HTR-8/SVneo (cell line): ENCODE measurements at regions not wholly inside any gene's neighbourhood (a gene's known extent, or its start where the extent isn't known, plus 50 kb on each side); places are given as distances from the start of the nearest gene placed in this dataset.

Source experiments
- DNase-seq: peaks from one replicate; pipeline ENCODE4 v3.0.0; 2011; ENCODE audit warnings: low spot score, mixed read lengths; ENCODE audit not compliant: insufficient read length
- FAIRE-seq: peaks from 2 replicates; lab custom pipeline; 2011; peaks lifted over from hg19 to GRCh38; lab: Jason Lieb, UNC

GRCh38 chr11:91792779-91793262 is 431.8 kb upstream of the FAT3 start:
- FAIRE-seq (no peak), DNase-seq (no peak)

DNA sequence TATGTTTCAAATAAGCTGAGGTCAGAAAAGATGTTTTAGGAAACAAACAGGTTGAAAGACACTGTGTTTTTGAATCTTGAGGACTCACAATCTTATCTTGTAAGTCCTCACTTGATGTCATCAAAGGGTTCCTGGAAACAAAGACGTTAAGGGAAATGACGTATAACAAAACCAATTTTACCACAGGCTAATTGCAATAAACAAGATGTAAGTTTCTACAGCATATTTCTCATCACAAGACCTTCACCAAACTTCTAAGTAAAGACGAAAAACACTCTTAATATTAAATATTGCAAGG is 433.5 kb upstream of the FAT3 start:
- FAIRE-seq (no peak), DNase-seq (no peak)

GRCh38 chr11:91790346-91791170 is 434.1 kb upstream of the FAT3 start:
- FAIRE-seq = no peak

GRCh38 chr11:91788764-91789163 is 435.9 kb upstream of the FAT3 start:
- DNase-seq (no peak), FAIRE-seq (no peak)

More at GRCh38 chr11:91790346-91791170, 434.1 kb upstream of the FAT3 start:
- DNase-seq = no peak

DNA sequence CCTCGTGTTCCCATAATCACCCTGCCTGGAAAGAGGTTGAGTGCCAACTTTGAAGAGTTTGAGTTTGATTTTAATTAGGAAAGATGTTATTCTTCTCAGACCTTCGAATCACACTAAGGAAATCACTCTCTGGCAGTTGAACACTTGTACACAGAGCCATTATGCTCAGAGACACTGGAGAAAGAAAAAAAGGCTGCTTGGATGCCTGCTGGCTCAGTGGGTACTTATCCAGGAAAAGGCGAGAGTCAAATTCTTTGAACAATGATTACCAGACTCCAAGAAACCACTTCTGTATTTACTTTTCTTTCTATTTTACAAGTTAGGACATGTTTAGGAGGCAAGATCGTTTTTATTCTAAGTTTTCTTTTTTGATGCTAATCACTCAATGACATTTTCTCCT is 438.5 kb upstream of the FAT3 start:
- DNase-seq (no peak), FAIRE-seq (no peak)

DNA sequence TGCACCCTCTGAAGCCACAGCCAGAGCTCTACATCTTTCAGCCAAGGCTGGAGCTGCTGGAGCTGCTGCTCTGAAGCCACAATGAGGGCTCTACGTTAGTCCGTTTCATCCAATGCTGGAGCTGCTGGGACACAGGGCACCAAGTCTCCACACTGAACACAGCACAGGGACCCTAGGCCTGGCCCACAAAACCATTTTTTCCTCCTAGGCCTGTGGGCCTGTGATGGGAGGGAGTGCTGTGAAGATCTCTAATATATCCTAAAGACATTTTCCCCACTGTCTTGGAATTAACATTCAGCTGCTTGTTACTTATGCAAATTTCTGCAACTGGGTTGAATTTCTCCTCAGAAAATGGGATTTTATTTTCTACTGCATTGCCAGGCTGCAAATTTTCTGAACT is 441.4 kb upstream of the FAT3 start:
- DNase-seq (no peak), FAIRE-seq (no peak)

DNA sequence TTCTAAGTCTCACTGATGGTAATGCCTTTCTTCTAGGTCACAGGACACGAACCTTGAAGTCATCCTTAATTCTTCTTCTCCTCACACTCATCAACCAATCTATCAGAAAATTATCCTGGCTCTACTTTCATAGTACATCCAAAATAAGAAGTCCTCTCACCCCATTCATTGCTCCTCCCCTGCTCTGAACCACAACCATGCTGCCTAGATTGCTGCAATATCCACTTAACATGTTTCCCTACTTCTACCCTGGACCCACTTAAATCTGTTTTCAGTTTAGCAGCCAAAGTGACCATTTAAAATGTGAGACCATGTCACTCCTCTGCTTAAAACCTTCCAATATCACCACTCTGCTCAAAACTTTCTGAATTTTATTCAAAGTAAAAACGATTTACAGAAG is 445.9 kb upstream of the FAT3 start:
- no peak for FAIRE-seq

DNA sequence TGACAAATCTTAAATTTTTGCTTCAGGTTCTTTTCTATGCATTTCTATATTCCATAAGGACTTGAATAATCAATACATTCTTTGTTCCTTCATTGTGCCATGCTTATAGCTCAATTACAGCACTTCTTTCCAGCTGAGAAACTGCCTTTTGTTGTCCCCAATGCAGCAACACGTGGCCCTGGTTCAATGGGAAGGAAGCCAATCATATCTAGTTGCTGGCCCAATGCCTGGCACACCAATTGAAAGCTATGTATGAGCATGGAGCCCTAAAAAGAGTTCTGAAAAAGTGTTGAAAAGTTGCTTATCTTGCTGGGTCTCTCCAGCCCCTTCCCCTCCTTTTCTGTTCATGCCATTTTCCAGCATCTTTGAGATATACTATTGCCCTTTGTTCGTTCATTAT is 448.0 kb upstream of the FAT3 start:
- DNase-seq (no peak), FAIRE-seq (no peak)

More for the DNA sequence above, 445.9 kb upstream of the FAT3 start:
- DNase-seq = no peak

- no peak for DNase-seq
- no peak for FAIRE-seq
Measured at GRCh38 chr11:91773090-91773489, 451.5 kb upstream of the FAT3 start.

DNA sequence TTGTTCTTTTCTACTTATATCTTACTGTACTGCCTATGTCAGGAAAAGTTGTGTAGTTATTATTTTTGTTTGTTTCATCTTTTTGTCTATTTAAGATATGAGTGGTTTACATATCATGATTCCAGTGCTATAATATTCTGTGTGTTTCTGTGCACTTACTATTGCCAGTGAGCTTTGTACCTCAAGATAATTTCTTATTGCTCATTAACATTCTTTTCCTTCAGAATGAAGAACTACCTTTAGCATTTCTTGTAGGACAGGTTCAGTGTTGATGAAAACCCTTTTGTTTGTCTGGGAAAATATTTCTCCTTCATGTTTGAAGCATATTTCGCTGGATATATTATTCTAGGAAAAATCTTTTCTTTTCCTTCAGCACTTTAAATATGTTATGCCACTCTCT is 452.7 kb upstream of the FAT3 start:
- DNase-seq = no peak
- FAIRE-seq = no peak

DNA sequence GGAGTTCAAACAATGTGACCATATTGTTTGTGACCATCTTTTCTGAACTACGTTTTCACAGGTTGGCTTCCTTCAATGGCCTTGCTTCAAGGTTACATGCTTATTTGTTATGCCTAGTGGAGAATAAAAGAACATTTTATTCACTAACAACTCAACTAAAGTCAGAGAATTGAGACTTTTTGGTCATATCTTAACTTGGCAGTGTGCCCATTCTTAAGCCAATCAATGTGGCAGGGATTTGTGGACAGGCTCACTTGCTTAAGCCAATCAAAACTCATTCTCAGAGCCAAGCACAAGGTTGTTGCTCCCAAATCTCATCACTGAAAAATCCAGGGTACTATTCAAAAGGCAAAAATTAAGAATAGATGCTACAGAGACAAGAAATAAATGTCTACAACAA is 455.8 kb upstream of the FAT3 start:
- no peak for FAIRE-seq
- DNase-seq = no peak

DNA sequence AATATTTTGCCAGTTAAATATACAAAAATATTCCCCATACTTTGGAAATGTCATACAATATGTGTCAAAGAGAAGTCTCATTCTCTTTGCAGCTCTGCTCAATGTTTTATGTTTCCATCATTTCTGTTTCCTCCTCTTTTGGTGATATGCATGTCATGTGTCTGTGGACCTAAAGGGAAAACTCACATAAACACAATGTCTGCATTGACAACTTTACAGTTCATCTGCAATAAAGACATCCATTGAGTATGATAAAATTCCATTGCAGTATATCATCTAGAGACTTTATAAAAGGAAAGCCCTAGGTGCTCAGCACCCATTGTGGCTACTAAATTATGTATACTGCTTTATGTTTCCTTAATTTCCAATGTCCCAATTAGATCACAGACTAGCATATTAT is 461.3 kb upstream of the FAT3 start:
- FAIRE-seq (no peak), DNase-seq (no peak)

DNA sequence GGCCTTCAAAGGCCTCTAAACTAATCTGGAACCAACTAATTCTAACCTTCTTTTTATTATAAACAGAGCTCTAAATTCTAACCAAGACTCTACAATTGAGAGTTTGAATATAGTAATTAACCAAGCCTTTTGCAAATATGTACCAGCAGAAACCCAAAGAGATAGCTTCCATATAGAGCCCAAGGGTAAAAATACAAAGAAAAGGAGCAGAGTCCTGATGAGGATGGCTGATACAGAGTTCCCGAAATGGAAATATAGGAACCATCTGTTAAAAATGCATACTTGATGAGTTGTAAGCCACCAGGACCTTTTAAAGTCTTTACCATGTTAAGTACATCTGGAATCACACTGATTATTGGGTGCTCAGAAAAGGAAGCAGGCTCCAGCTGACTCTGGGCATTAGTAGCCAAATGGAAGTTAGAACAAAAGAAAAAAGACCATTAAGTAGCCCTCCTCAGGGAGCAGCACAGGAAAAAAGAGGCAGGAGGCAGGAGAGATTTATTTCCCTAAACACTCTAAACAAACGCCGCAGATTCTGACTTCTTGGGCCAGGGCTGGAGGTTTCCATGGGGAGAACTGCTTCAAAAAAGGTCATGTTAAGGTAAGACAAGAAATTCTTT is 463.1 kb upstream of the FAT3 start:
- DNase-seq = no peak
- FAIRE-seq = no peak

DNA sequence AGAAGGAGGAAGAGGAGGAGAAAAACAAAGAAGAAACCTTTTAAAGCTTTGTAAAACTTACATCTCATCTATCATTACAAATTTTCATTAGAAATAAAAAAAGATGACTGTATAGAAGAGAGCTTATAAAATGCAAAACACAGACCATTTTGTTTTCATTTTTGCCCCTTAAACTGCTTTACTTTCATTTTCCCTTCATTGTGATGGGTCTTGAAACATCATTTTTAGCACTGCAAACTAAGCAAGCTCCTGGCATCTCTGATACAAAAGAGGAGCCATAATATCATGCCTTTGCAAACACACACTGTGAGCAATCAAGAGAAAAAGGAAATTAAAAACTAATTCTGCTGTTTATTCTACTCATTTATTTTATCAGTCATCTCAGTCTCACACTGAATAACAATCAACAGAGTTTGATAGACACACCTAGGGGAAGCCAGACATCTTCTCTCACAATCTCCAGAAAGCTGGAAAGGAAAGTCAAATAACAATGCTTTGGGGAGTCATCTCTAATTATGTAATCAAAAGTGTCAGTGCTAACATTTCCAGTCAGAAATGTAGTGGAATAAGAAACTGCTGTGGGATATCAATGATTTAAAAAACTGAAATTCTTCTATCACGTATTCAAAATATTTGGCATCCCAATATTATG is 467.7 kb upstream of the FAT3 start:
- no peak for FAIRE-seq
- no peak for DNase-seq

GRCh38 chr11:91755951-91756707 is 468.5 kb upstream of the FAT3 start:
- no peak for DNase-seq
- FAIRE-seq = no peak

DNA sequence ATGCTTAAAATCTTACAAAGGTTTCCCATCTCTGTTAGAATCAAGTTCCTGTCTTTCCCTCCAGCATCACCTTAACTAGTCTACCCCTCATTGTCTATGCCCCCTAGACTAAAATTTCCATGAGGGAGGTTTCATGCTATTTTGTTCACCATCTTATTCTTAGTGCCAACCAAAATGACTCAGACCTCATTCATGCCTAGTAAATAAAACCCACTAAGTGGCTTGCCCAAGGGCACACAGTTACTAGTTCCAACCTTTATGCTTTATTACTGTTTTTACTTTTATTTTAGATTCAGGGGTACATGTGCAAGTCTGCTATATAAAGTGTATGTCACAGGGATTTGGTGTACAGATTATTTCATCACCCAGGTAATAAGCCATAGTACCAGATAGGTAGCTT is 469.1 kb upstream of the FAT3 start:
- FAIRE-seq = no peak
- DNase-seq = no peak

GRCh38 chr11:91749251-91749650 is 475.4 kb upstream of the FAT3 start:
- DNase-seq = no peak
- FAIRE-seq = no peak

- no peak for DNase-seq
- no peak for FAIRE-seq
Measured at GRCh38 chr11:91742155-91742554, 482.5 kb upstream of the FAT3 start.

DNA sequence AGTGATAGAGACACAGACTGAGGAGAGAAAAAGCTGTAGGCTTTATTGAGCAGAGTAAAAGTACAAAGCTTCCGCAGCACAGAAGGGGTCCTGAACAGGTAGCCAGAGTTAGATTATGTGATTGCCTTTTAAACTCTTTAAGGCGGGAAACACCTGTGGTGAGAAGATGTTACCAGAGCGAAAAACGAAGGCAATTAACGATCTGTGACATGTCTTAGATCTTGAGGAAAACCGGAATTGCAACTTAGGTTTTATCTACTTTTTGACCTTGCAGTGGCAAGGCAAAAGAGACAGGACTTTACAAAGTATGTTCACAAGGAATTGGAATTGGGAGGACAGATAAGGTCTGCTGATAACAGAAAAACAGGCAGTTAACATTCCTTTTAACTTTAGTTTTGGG is 493.6 kb upstream of the FAT3 start:
- DNase-seq (no peak), FAIRE-seq (no peak)

GRCh38 chr11:91730620-91731019 is 494.0 kb upstream of the FAT3 start:
- FAIRE-seq (no peak), DNase-seq (no peak)

DNA sequence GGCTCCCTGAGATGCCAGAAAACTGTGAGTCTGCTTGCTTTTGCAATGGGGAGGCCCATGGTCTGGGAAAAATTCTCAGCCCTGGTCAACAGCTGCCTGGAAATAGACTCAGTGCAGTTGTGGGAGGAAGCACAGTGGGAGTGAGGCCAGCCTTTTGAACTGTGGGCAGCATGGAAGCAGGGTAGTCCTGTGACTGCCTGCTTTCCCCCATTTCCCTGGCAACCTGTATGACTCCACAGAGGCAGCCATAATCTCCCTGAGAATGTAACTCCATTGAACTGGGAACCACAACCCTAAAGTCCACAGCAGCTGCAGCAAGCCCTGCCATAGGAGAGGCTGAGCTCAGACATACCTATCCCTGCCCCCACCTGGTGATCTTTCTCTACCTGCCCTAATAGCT is 494.6 kb upstream of the FAT3 start:
- FAIRE-seq (no peak), DNase-seq (no peak)
